HG03060 (cell line): ENCODE measurements at regions not wholly inside any gene's neighbourhood (a gene's known extent, or its start where the extent isn't known, plus 50 kb on each side); places are given as distances from the start of the nearest gene placed in this dataset.
"Not testable (repeated sequence)": the region's sequence is repeated elsewhere in the genome, so short reads cannot be mapped to it uniquely, and the experiment has no call there.

Source experiments
- ATAC-seq: cut with Tn5 transposase; IDR thresholded peaks from one replicate; pipeline ENCODE4 v1.9.1; 2021; ENCODE audit warnings: low read depth, moderate number of reproducible peaks; ENCODE audit not compliant: unreplicated experiment

DNA sequence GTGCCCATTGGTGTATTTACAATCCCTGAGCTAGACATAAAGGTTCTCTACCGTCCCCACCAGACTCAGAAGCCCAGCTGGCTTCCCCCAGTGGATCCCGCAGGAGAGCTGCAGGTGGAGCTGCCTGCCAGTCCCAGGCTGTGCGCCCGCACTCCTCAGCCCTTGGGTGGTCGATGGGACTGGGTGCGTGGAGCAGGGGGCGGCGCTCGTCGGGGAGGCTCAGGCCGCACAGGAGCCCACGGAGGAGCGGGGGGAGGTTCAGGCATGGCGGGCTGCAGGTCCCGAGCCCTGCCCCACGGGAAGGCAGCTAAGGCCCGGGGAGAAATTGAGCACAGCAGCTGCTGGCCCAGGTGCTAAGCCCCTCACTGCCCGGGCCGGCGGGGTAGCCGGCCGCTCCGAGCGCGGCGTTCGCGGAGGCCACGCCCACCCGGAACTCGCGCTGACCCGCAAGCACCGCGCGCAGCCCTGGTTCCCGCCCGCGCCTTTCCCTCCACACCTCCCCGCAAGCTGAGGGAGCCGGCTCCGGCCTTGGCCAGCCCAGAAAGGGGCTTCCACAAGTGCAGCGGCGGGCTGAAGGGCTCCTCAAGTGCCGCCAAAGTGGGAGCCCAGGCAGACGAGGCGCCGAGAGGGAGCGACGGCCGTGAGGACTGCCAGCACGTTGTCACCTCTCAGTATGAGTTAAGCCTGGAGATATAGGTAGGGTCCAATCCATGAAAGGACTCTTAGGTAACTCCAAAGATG lies 136.7 kb downstream of the HAO1 start:
- not testable (repeated sequence) for ATAC-seq

DNA sequence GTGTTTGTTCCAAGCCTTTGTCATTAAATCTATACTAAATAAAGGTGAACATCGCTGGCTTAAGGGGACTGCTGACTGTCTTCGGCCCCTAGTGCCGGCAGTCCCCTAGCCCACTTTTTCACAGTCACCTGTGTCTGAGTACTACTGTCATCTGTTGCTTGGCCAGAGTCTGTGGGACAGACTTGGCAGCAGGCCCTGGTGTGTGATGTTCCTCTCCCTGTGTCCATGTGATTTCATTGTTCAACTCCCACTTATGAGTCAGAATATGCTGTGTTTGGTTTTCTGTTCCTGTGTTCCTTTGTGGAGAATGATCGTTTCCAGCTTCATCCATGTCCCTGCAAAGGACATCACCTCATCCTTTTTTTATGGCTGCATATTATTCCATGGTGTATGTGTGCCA lies 133.4 kb downstream of the HAO1 start:
- no peak for ATAC-seq

DNA sequence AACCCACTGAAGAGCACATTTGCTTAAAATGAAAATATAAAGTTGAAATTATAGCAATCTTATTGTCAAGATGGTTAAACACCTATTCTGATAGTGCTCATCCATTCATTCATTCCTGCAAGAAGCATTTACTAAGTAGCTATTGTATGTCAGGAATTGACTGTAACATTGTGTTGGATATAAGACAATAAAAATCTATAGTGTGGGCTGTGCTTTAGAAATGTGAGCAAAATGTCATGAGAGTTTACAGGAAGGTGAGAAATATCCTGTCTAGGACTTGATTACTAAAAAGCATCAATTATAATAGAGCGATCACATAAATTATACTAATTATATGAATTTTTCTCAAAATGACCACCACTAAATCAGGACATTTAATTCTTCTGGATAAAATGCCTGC lies 123.0 kb downstream of the HAO1 start:
- no peak for ATAC-seq

DNA sequence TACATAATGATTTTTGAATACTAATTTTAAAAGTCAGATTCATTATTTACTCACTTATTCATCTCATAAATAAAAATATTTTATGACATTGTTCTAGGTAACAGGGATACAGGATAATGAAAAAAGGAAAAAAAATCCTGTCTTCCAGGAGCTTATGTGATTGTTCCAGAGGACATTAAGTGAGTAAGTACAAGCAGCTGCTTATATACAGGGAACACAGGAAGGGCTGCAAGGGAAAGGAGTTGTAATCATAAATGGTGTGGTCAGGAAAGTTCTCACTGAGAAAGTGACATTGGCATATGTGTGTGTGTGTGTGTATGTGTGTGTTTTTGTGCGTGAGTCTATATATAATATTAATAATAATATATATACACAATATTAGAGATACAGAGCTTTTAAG lies 121.8 kb downstream of the HAO1 start:
- no peak for ATAC-seq

DNA sequence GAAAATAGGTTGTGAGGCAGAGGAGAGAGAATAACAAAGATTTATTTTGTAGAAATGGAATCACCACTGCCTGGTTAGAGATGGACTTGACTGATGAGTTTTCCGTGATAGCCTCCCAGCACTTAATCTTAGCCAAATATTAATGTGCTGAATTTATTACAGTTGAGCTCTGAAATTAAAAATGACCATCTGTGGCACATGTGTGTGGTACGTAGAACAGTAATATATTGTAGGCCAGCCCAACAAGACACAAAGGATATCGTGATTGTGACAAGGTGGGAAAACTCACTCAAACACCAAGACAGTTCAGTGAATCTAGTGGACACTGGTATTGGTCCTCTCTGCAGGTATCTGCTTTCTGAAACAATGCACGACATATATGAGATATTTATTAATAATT lies 119.4 kb downstream of the HAO1 start:
- ATAC-seq, result no peak

DNA sequence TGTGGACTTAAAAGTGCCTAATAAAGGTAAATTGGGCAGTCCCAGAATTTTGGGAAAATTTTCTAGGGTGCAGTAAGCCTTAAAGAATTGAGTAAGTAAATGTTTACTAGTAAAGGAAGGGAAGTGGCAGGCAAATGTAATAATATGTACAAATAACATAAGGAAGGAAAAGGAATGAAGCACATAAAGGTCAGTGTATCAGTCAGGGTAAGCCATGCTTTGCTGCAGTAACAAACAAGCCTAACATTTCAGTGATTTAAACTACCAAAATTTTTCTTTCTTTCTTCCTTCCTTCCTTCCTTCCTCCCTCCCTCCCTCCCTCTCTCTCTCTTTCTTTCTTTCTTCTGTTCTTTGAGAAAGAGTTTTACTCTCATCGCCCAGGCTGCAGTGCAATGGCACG lies 117.5 kb downstream of the HAO1 start:
- ATAC-seq, result no peak

DNA sequence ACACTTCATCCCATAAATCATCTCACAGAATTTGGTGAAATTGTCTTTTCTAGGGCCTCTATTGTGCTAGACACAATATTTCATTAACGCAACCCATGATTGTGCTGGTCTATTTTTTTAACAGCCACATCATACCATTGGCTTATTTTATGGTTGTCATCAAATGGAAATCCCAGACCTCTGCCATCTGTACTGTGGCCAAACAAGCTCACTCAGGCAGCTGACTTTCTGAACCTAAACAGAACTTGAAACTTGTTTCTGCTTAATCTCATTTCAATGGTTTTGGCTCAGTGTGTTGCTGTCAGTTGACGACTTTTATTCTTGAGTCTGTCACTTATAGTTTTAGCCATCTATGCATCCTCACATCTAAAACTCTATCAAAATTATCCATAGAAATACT lies 111.8 kb downstream of the HAO1 start:
- ATAC-seq, result no peak

DNA sequence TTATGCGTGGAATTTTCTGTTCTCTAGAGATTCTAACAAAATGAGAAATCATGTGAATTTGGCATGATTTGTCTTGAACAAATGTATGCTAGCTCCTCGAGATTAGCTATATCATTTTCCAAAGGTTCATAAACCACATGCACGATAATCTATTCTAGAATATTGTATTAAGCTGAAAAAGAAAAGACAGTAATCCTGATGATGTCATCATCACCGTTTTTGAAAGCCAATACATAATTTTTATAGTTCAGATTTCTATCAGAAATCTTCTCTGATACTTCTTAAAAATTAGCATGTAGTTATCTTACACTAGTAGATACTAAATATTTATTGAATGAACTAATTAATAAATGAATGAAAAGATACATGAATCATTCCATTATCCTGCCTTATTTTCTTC lies 111.2 kb downstream of the HAO1 start:
- ATAC-seq, result no peak

DNA sequence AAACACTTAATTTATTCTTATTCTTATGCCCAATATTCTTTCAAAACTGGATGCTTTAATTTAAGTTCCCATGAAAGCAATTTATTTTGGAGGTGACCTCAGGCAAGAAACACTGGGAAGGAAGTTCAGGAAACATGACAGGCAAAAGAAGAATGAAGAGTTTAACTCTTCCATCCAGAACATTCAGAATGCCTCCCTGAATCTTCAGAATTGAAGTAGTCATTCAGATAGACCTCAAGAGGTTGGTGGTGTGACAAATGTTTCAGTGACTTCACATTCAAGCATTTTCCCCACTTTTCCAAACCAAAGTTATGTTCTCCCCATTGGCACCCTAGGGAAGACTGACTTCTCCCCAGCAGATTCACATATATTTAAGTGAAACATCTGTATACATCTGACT lies 110.5 kb downstream of the HAO1 start:
- no peak for ATAC-seq
